GM19395 (cell line): ENCODE measurements at regions not wholly inside any gene's neighbourhood (a gene's known extent, or its start where the extent isn't known, plus 50 kb on each side); places are given as distances from the start of the nearest gene placed in this dataset.

Source experiments
- ATAC-seq: cut with Tn5 transposase; IDR thresholded peaks from one replicate; pipeline ENCODE4 v1.9.1; 2021; ENCODE audit warnings: mild to moderate bottlenecking, moderate library complexity; ENCODE audit not compliant: unreplicated experiment

- ATAC-seq: no peak
These were observed 736.6 kb upstream of the SORCS1 start for GRCh38 chr10:107901076-107901475.

- ATAC-seq: no peak
These were observed 735.6 kb upstream of the SORCS1 start for GRCh38 chr10:107900131-107900530.

- no peak for ATAC-seq
These were observed 735.1 kb upstream of the SORCS1 start for GRCh38 chr10:107899502-107900062.

- no peak for ATAC-seq
These were observed 734.6 kb upstream of the SORCS1 start for GRCh38 chr10:107899075-107899474.

- no peak for ATAC-seq
These were observed 733.9 kb upstream of the SORCS1 start for GRCh38 chr10:107898392-107898791.

- no peak for ATAC-seq
These were observed 730.0 kb upstream of the SORCS1 start for GRCh38 chr10:107894516-107894915.

- no peak for ATAC-seq
These were observed 724.6 kb upstream of the SORCS1 start for GRCh38 chr10:107889105-107889504.

GRCh38 chr10:107880185-107880584 is 715.7 kb upstream of the SORCS1 start:
- ATAC-seq: no peak

GRCh38 chr10:107873007-107873406 is 708.5 kb upstream of the SORCS1 start:
- no peak for ATAC-seq

GRCh38 chr10:107865691-107866090 is 701.2 kb upstream of the SORCS1 start:
- ATAC-seq: no peak

GRCh38 chr10:107859065-107859464 is 694.6 kb upstream of the SORCS1 start:
- ATAC-seq: no peak

GRCh38 chr10:107856047-107856315 is 691.5 kb upstream of the SORCS1 start:
- no peak for ATAC-seq

GRCh38 chr10:107855301-107856046 is 691.0 kb upstream of the SORCS1 start:
- ATAC-seq: no peak

GRCh38 chr10:107848726-107849360 is 684.3 kb upstream of the SORCS1 start:
- ATAC-seq: no peak

GRCh38 chr10:107847620-107848019 is 683.1 kb upstream of the SORCS1 start:
- ATAC-seq: peak; percentile 94

GRCh38 chr10:107834706-107835105 is 670.2 kb upstream of the SORCS1 start:
- ATAC-seq: no peak

- ATAC-seq: no peak
These were observed 667.3 kb upstream of the SORCS1 start for GRCh38 chr10:107831772-107832171.

- no peak for ATAC-seq
These were observed 664.7 kb upstream of the SORCS1 start for GRCh38 chr10:107829161-107829560.

GRCh38 chr10:107826171-107826570 is 661.7 kb upstream of the SORCS1 start:
- ATAC-seq: no peak

GRCh38 chr10:107814865-107815487 is 650.5 kb upstream of the SORCS1 start:
- peak; percentile 76 for ATAC-seq

- no peak for ATAC-seq
These were observed 649.1 kb upstream of the SORCS1 start for GRCh38 chr10:107813451-107814162.
